NCI-H748 (cell line): ENCODE measurements at regions not wholly inside any gene's neighbourhood (a gene's known extent, or its start where the extent isn't known, plus 50 kb on each side); places are given as distances from the start of the nearest gene placed in this dataset.

Experiments used
- DNase-seq: peaks from one replicate; lab custom pipeline; 2025; ENCODE audit not compliant: unreplicated experiment; lab: John Stamatoyannopoulos, UW

GRCh38 chr10:47053081-47053798 lies 142.0 kb downstream of the PTPN20 start:
- no peak for DNase-seq

GRCh38 chr10:47054974-47055373 lies 143.7 kb downstream of the PTPN20 start:
- no peak for DNase-seq

- no peak for DNase-seq
Observed at GRCh38 chr10:47055386-47056246, 144.4 kb downstream of the PTPN20 start.

- DNase-seq = no peak
Observed at GRCh38 chr10:47056247-47056510, 145.0 kb downstream of the PTPN20 start.

GRCh38 chr10:47057471-47057870 lies 146.2 kb downstream of the PTPN20 start:
- DNase-seq = no peak

- DNase-seq = no peak
Observed at GRCh38 chr10:47058032-47058702, 146.9 kb downstream of the PTPN20 start.

- DNase-seq = no peak
Observed at GRCh38 chr10:47058961-47059391, 147.7 kb downstream of the PTPN20 start.

- no peak for DNase-seq
Observed at GRCh38 chr10:47059606-47060311, 148.5 kb downstream of the PTPN20 start.

GRCh38 chr10:47060356-47060755 lies 149.1 kb downstream of the PTPN20 start:
- DNase-seq = no peak

GRCh38 chr10:47060993-47061500 lies 149.8 kb downstream of the PTPN20 start:
- DNase-seq = no peak

GRCh38 chr10:47061776-47062175 lies 150.5 kb downstream of the PTPN20 start:
- DNase-seq = no peak

- no peak for DNase-seq
Observed at GRCh38 chr10:47062441-47063200, 151.4 kb downstream of the PTPN20 start.

- no peak for DNase-seq
Observed at GRCh38 chr10:47063858-47064257, 152.6 kb downstream of the PTPN20 start.

- DNase-seq = no peak
Observed at GRCh38 chr10:47065903-47066302, 154.7 kb downstream of the PTPN20 start.

GRCh38 chr10:47067949-47068940 lies 157.0 kb downstream of the PTPN20 start:
- DNase-seq = no peak

- DNase-seq = no peak
Observed at GRCh38 chr10:47070541-47070940, 159.3 kb downstream of the PTPN20 start.

GRCh38 chr10:47071891-47072290 lies 160.7 kb downstream of the PTPN20 start:
- no peak for DNase-seq

GRCh38 chr10:47073967-47074366 lies 162.7 kb downstream of the PTPN20 start:
- no peak for DNase-seq

GRCh38 chr10:47076949-47077361 lies 165.7 kb downstream of the PTPN20 start:
- DNase-seq = no peak
